ENCODE measurements at regions not wholly inside any gene's neighbourhood (a gene's known extent, or its start where the extent isn't known, plus 50 kb on each side); places are given as distances from the start of the nearest gene placed in this dataset.

- H3K36me3 ChIP-seq (ENCODE audit: control insufficient read depth, insufficient read depth, low read length) = no peaks in the 10 kb centered on the region
- no peak overlapping the region for H3K4me3 ChIP-seq (ENCODE audit: extremely low read depth, insufficient read depth, low read length, poor library complexity, severe bottlenecking)
- no peak overlapping the region for H3K27ac ChIP-seq (ENCODE audit: low read depth, low read length, severe bottlenecking)
- WGBS, 2 experiments (ENCODE audit: insufficient coverage in 2 of 2) = 84 to 95% methylated on average over 6 to 7 of the region's 7 CpGs
- H3K4me1 ChIP-seq (ENCODE audit: control insufficient read depth, insufficient read depth, low read length, poor library complexity, severe bottlenecking) = no peaks in the 10 kb centered on the region
- H3K9me3 ChIP-seq (ENCODE audit: control insufficient read depth, low read length) = no peaks in the 10 kb centered on the region
Measured at GRCh38 chr1:230517326-230517725, 91.2 kb upstream of the PGBD5 start.

DNA sequence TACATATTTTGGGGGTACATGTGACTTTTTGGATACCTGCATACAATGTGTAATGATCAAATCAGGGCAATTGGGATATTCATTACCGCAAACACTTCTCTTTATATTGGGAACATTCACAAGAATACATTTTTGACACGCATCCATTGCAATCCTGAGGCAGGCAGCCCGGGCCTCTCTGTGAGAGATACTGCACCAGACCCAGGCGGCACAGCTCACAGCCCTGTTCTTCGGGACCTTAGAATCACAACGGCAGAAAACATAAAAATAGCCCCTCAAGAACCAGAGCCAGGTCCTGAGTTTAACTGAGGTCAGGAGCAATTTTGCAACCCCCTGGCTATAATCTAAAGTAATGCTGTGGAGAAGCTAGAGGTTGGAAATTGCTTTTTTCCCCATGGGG is 90.8 kb upstream of the PGBD5 start:
- WGBS, 2 experiments (ENCODE audit: insufficient coverage in 2 of 2) = 79 to 90% methylated on average over 2 to 6 of the region's 6 CpGs
- Histone ChIP-seq H3K27ac (ENCODE audit: low read depth, low read length, severe bottlenecking) (no peak overlapping the region), H3K36me3 (ENCODE audit: control insufficient read depth, insufficient read depth, low read length) (no peaks in the 10 kb centered on the region), H3K9me3 (ENCODE audit: control insufficient read depth, low read length) (no peaks in the 10 kb centered on the region), H3K4me3 (ENCODE audit: extremely low read depth, insufficient read depth, low read length, poor library complexity, severe bottlenecking) (no peak overlapping the region), H3K4me1 (ENCODE audit: control insufficient read depth, insufficient read depth, low read length, poor library complexity, severe bottlenecking) (no peaks in the 10 kb centered on the region)

GRCh38 chr1:230515451-230516145 is 89.5 kb upstream of the PGBD5 start:
- H3K36me3 ChIP-seq (ENCODE audit: control insufficient read depth, insufficient read depth, low read length) = no peaks in the 10 kb centered on the region
- no peaks in the 10 kb centered on the region for H3K9me3 ChIP-seq (ENCODE audit: control insufficient read depth, low read length)
- WGBS, 2 experiments (ENCODE audit: insufficient coverage in 2 of 2) = 57 to 60% methylated on average over 4 to 9 of the region's 9 CpGs
- H3K4me1 ChIP-seq (ENCODE audit: control insufficient read depth, insufficient read depth, low read length, poor library complexity, severe bottlenecking) = peaks cover 3% of the 10 kb centered on the region
- no peak overlapping the region for H3K4me3 ChIP-seq (ENCODE audit: extremely low read depth, insufficient read depth, low read length, poor library complexity, severe bottlenecking)
- no peak overlapping the region for H3K27ac ChIP-seq (ENCODE audit: low read depth, low read length, severe bottlenecking)

GRCh38 chr1:230510496-230510895 is 84.4 kb upstream of the PGBD5 start:
- H3K4me3 ChIP-seq (ENCODE audit: extremely low read depth, insufficient read depth, low read length, poor library complexity, severe bottlenecking) = no peak overlapping the region
- peaks cover 8% of the 10 kb centered on the region for H3K9me3 ChIP-seq (ENCODE audit: control insufficient read depth, low read length)
- no peaks in the 10 kb centered on the region for H3K36me3 ChIP-seq (ENCODE audit: control insufficient read depth, insufficient read depth, low read length)
- peaks cover 8% of the 10 kb centered on the region for H3K4me1 ChIP-seq (ENCODE audit: control insufficient read depth, insufficient read depth, low read length, poor library complexity, severe bottlenecking)
- no CpG with 5 or more reads among the region's 1 CpG for WGBS, 2 experiments (ENCODE audit: insufficient coverage in 2 of 2)
- H3K27ac ChIP-seq (ENCODE audit: low read depth, low read length, severe bottlenecking) = no peak overlapping the region

- Histone ChIP-seq H3K4me1 (ENCODE audit: control insufficient read depth, insufficient read depth, low read length, poor library complexity, severe bottlenecking) (peaks cover 9% of the 10 kb centered on the region), H3K4me3 (ENCODE audit: extremely low read depth, insufficient read depth, low read length, poor library complexity, severe bottlenecking) (no peak overlapping the region), H3K36me3 (ENCODE audit: control insufficient read depth, insufficient read depth, low read length) (no peaks in the 10 kb centered on the region), H3K27ac (ENCODE audit: low read depth, low read length, severe bottlenecking) (peak overlapping the region; percentile 19), H3K9me3 (ENCODE audit: control insufficient read depth, low read length) (peaks cover 8% of the 10 kb centered on the region)
- 40 to 87% methylated on average over 1 to 4 of the region's 5 CpGs for WGBS, 2 experiments (ENCODE audit: insufficient coverage in 2 of 2)
Measured at GRCh38 chr1:230509281-230509977, 83.3 kb upstream of the PGBD5 start.

DNA sequence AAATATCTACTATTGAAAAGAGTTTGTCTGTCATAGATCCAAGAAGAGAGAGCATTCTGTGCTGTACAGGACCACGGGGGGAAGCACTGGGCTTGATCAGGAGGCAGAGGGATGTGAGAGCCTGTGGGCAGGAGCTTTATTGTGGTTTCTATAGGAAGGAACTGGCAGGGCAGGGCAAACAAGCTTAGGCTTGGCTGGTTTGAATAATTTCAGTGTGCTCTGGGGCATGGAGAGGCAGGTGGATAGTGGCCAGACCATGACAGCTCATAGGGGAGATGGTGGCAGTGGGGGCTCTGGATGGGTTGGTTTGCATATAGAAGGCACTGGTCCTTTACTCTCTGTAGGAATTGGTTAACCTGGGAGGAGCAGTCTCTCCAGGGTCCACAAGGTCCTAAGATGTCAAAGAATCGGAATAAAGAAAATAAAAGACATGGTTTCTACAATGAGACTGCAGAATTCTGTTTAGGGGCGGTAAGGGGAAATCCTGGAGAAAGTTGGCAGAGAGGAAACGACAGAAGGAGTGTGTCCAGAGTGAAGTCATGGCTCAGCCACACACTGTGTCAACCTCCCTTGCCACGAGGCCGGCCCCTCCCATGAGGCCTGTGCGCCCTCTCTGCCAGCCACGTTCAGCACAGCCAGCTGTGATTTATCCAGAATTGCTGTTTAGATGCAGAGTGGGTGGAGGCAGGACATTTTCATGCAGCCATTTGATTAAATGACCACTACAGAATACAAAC is 81.7 kb upstream of the PGBD5 start:
- H3K36me3 ChIP-seq (ENCODE audit: control insufficient read depth, insufficient read depth, low read length) = no peaks in the 10 kb centered on the region
- WGBS, 2 experiments (ENCODE audit: insufficient coverage in 2 of 2) = 86 to 92% methylated on average over 3 to 4 of the region's 8 CpGs
- no peak overlapping the region for H3K4me3 ChIP-seq (ENCODE audit: extremely low read depth, insufficient read depth, low read length, poor library complexity, severe bottlenecking)
- peaks cover 8% of the 10 kb centered on the region for H3K9me3 ChIP-seq (ENCODE audit: control insufficient read depth, low read length)
- H3K4me1 ChIP-seq (ENCODE audit: control insufficient read depth, insufficient read depth, low read length, poor library complexity, severe bottlenecking) = peaks cover 9% of the 10 kb centered on the region
- no peak overlapping the region for H3K27ac ChIP-seq (ENCODE audit: low read depth, low read length, severe bottlenecking)

GRCh38 chr1:230507236-230507635 is 81.1 kb upstream of the PGBD5 start:
- Histone ChIP-seq H3K27ac (ENCODE audit: low read depth, low read length, severe bottlenecking) (no peak overlapping the region), H3K4me1 (ENCODE audit: control insufficient read depth, insufficient read depth, low read length, poor library complexity, severe bottlenecking) (peaks cover 9% of the 10 kb centered on the region), H3K4me3 (ENCODE audit: extremely low read depth, insufficient read depth, low read length, poor library complexity, severe bottlenecking) (no peak overlapping the region), H3K9me3 (ENCODE audit: control insufficient read depth, low read length) (peaks cover 8% of the 10 kb centered on the region), H3K36me3 (ENCODE audit: control insufficient read depth, insufficient read depth, low read length) (no peaks in the 10 kb centered on the region)
- 92 to 95% methylated on average over 2 of the region's 2 CpGs for WGBS, 2 experiments (ENCODE audit: insufficient coverage in 2 of 2)

DNA sequence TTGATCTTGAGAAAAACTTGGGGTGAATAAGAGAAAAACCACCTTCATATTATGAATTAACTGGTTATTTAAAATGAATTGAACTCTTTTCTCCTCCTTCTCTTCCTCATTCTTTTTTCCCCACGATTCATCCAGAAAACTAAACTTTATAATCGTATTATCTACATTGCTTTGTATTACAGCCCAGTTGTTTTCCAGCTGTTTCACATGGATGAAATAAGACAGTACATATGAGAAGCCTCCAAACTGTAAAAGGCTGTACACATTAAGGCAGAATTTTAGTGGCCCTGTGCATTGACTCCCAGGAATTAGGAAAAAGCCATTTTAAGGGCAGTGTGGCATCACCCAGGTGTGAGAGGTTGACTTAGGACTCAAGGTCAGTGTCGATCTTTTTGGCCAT is 80.3 kb upstream of the PGBD5 start:
- no peak overlapping the region for H3K27ac ChIP-seq (ENCODE audit: low read depth, low read length, severe bottlenecking)
- WGBS, 2 experiments (ENCODE audit: insufficient coverage in 2 of 2) = 91 to 100% methylated on average over 1 of the region's 3 CpGs
- H3K9me3 ChIP-seq (ENCODE audit: control insufficient read depth, low read length) = peaks cover 8% of the 10 kb centered on the region
- no peaks in the 10 kb centered on the region for H3K36me3 ChIP-seq (ENCODE audit: control insufficient read depth, insufficient read depth, low read length)
- peaks cover 9% of the 10 kb centered on the region for H3K4me1 ChIP-seq (ENCODE audit: control insufficient read depth, insufficient read depth, low read length, poor library complexity, severe bottlenecking)
- H3K4me3 ChIP-seq (ENCODE audit: extremely low read depth, insufficient read depth, low read length, poor library complexity, severe bottlenecking) = no peak overlapping the region

DNA sequence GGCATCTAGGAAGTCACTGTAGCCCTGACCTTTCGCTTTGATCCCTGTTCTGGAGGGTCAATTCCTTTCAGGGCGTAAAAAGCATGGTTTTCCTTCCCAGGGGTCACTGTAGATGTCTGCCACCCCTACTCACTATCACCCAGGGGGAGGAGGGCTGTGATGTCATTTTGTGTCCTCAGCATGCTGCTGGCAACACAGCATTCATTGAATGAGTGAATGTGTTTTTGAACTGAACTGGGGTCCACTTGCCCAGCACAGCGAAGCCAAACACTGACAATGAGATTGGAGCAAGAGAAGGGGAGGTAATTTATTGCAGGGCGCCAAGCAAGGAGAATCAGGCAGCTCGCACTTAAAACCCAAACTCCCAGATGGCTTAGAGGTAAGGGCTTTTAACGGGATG is 78.2 kb upstream of the PGBD5 start:
- no peak overlapping the region for H3K4me3 ChIP-seq (ENCODE audit: extremely low read depth, insufficient read depth, low read length, poor library complexity, severe bottlenecking)
- H3K27ac ChIP-seq (ENCODE audit: low read depth, low read length, severe bottlenecking) = no peak overlapping the region
- peaks cover 6% of the 10 kb centered on the region for H3K4me1 ChIP-seq (ENCODE audit: control insufficient read depth, insufficient read depth, low read length, poor library complexity, severe bottlenecking)
- 82 to 93% methylated on average over 2 to 5 of the region's 6 CpGs for WGBS, 2 experiments (ENCODE audit: insufficient coverage in 2 of 2)
- no peaks in the 10 kb centered on the region for H3K36me3 ChIP-seq (ENCODE audit: control insufficient read depth, insufficient read depth, low read length)
- H3K9me3 ChIP-seq (ENCODE audit: control insufficient read depth, low read length) = peaks cover 5% of the 10 kb centered on the region

DNA sequence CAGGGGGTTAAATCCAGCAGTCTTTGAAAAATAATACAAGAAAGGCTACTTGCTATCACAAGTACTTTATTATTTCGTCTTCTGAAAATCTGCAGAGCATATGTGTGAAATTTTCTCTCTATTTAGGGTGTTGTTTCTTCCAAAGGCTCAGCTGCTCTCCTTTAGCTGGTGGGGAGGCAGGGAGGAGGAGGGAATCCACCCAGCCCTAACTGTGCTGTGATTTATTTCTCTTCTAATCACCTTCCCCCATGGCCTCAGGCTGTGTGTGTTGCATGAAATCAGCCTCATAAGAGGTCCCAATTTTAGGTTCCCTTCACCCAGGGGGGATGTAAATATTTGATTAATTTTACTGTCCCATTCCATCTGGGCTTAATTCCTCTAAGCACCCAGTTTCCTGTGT is 77.6 kb upstream of the PGBD5 start:
- Histone ChIP-seq H3K9me3 (ENCODE audit: control insufficient read depth, low read length) (peaks cover 3% of the 10 kb centered on the region), H3K4me1 (ENCODE audit: control insufficient read depth, insufficient read depth, low read length, poor library complexity, severe bottlenecking) (peaks cover 2% of the 10 kb centered on the region), H3K4me3 (ENCODE audit: extremely low read depth, insufficient read depth, low read length, poor library complexity, severe bottlenecking) (no peak overlapping the region), H3K27ac (ENCODE audit: low read depth, low read length, severe bottlenecking) (no peak overlapping the region), H3K36me3 (ENCODE audit: control insufficient read depth, insufficient read depth, low read length) (no peaks in the 10 kb centered on the region)
- no CpG with 5 or more reads among the region's 1 CpG for WGBS, 2 experiments (ENCODE audit: insufficient coverage in 2 of 2)
